Vagina (tissue), 2 donors: ENCODE measurements at regions not wholly inside any gene's neighbourhood (a gene's known extent, or its start where the extent isn't known, plus 50 kb on each side); places are given as distances from the start of the nearest gene placed in this dataset.

Source experiments
- POLR2A ChIP-seq, 2 donors: fragments of 450-650 bp; IDR thresholded peaks; one replicate each; pipeline ENCODE4 v1.6.1; 2017; ENCODE audit warnings: antibody characterized with exemption in 2 of 2, mild to moderate bottlenecking in 2 of 2, moderate library complexity in 2 of 2
- TF ChIP-seq, protein P1 (sequence below), 3 experiments: fragments of 450-650 bp in 2 of 3; fragments of 200-600 bp in 1 of 3; sonication (generic) in 1 of 3; IDR thresholded peaks; one replicate each; pipeline ENCODE4 v1.5.1; 2017 to 2019; ENCODE audit warnings: antibody characterized with exemption in 3 of 3, mild to moderate bottlenecking in 2 of 3, moderate library complexity in 2 of 3

DNA sequence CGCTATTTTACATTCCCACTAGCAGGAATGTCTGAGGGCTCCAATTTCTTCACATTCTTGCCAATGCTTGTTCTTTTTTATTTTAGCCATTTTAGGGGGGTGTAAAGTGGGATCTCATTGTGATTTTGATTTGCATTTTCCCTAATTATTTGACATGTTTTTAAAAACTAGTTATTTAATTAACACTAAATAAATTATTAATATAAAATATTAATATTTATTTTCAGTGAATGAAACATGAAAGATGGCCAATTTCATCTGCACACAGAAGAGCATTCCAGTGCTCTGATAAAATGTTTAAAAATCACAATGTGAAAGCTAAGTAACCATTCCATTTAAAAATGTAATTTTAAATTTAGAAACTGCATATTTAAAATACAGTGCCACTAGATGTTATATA is 322.2 kb upstream of the ZNF521 start:
- TF ChIP-seq, protein P1, sequence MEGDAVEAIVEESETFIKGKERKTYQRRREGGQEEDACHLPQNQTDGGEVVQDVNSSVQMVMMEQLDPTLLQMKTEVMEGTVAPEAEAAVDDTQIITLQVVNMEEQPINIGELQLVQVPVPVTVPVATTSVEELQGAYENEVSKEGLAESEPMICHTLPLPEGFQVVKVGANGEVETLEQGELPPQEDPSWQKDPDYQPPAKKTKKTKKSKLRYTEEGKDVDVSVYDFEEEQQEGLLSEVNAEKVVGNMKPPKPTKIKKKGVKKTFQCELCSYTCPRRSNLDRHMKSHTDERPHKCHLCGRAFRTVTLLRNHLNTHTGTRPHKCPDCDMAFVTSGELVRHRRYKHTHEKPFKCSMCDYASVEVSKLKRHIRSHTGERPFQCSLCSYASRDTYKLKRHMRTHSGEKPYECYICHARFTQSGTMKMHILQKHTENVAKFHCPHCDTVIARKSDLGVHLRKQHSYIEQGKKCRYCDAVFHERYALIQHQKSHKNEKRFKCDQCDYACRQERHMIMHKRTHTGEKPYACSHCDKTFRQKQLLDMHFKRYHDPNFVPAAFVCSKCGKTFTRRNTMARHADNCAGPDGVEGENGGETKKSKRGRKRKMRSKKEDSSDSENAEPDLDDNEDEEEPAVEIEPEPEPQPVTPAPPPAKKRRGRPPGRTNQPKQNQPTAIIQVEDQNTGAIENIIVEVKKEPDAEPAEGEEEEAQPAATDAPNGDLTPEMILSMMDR (IDR thresholded peaks at IDR 0.05) = no peak
- TF ChIP-seq POLR2A (IDR thresholded peaks at IDR 0.05) = no peak
